ENCODE measurements at regions not wholly inside any gene's neighbourhood (a gene's known extent, or its start where the extent isn't known, plus 50 kb on each side); places are given as distances from the start of the nearest gene placed in this dataset.

DNA sequence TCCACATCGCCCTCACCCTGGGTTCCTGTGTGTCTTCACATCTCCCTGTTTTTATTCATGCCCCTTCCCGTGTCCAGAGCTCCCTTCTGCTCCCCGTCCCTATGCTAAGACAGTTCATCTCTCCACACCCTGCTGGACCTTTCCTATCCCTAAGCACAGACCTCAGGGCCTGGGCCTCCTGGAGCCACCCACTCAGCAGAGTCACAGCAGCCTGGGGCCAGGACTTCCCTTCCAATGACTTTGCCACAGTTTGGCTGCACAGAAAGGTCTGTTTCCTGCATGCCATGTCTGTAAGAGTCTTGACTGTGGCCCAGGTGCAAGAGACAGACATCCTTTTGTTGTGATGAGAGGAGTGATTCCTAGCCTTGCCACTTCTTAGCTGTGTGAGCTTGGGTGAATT is 470.7 kb downstream of the TSHZ3 start:
- DNase-seq (ENCODE audit: low spot score) (no peak), FAIRE-seq (no peak)

DNA sequence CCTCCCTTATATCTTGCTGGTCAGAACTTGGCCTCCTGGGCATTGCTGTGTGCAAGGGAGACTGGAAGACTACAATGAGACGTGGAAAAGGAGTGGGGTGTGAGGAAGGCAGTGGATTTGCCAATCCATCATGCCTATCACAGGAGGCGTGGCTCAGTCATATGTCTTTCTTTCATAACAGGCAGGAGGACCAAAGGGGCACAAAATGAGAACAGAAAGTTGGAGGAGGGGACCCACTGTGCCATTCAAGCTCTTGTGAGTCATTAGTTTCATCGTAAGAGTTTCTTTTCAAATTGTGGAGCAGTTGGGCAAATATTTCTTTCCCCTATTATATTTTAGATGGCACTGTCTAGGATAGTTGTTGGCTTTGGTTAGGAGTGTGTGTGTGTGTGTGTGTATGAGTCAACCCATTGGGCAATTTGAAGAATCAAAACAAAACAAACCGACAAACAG is 471.5 kb downstream of the TSHZ3 start:
- DNase-seq (ENCODE audit: low spot score) (no peak), FAIRE-seq (no peak)

DNA sequence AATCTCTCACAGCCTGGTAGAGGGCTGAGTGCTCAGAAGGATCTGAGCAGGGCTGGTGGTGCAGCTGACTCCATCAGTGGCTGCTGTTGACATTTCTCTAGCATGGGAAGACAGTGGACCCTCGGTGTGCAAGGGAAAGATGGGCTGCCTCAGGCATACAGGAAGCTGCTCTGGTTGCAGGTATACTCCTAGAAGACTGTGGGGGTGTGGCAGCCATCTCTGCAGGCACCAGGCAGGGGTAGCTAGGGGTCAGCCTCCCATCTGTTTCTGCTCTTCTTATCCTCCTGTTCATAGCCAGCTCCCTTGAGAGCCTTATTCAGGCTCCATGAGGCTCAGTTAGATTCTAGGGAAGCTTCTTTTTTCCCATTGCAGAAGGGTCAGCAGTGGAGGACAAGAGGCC is 475.5 kb downstream of the TSHZ3 start:
- FAIRE-seq: no peak
- no peak for DNase-seq (ENCODE audit: low spot score)

DNA sequence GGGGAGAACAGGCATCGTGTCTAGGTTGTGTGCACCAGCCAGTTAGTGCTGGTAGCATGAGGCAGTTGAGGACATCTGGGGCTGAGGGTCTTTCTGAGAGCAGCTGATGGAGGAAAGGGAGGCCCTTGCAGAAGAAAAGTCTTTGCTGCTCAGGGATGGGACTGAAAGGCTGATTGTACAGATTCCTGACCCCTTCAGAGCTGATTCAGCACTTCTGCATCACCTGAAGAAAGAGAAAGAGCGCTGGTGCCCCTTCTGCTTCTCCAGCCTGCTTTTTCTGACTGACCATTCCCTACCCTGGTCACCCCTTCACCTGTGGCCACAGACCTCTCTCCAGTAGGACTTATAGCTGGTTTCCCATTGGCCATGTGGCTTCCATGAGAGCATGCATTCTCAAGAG is 476.2 kb downstream of the TSHZ3 start:
- DNase-seq (ENCODE audit: low spot score) (no peak), FAIRE-seq (no peak)

DNA sequence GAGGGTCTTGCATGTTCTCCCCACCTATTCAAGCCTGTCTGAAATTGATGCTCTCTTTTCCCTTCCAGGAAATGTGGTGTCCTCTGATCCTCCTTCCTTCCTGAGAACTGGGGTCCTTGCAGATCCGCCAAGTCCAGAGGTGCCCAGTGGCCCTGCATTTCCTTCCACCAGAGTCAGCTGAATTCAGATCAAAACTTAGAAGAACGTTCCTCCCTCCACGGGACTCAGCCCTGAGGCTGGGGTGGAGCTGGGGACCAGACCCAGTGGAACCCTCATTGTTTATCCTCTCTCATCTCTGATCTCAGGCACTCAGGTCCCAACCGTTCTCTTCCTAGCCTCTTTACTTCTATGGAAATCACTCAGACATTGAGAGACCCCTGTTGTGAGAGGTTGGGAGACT is 477.3 kb downstream of the TSHZ3 start:
- FAIRE-seq: no peak
- no peak for DNase-seq (ENCODE audit: low spot score)

DNA sequence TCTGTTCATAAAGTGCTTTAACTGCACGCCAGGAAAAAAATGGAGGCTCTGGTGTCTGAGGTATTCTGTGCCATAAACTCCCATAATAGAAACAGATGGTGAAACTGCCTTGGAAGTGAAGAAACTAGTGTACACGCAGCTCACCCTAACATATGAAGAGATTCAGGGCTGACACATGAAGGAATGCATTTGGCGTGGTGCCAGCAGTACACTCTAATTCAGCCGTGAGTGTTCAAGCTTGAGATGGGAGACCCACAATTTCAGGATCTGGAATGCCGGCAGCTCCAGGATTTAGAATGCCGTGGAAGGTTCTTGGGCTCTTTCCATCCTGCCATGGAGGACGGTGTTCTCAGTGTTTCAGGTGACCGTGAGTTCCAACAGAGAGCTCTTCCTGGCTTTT is 478.4 kb downstream of the TSHZ3 start:
- DNase-seq (ENCODE audit: low spot score) (no peak), FAIRE-seq (no peak)

DNA sequence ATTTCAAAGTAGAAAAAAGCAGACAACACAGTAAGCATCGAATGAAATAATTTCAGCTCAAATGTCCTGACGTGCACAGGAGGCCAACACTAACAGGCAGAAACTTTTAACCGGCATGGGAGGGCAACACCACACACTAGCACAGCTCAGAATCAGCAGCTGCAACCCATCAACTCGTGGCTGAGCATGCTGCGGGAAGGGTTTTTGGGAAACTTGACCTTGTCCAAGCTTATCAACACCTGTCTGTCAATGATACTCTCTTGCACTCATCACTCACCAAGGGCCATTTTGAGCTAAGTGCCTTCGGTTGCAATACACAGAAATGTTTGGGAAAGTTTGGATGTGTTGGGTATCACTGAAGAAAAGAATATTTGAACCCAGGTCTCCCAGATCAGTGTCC is 483.7 kb downstream of the TSHZ3 start:
- DNase-seq (ENCODE audit: low spot score): no peak
- FAIRE-seq: no peak

DNA sequence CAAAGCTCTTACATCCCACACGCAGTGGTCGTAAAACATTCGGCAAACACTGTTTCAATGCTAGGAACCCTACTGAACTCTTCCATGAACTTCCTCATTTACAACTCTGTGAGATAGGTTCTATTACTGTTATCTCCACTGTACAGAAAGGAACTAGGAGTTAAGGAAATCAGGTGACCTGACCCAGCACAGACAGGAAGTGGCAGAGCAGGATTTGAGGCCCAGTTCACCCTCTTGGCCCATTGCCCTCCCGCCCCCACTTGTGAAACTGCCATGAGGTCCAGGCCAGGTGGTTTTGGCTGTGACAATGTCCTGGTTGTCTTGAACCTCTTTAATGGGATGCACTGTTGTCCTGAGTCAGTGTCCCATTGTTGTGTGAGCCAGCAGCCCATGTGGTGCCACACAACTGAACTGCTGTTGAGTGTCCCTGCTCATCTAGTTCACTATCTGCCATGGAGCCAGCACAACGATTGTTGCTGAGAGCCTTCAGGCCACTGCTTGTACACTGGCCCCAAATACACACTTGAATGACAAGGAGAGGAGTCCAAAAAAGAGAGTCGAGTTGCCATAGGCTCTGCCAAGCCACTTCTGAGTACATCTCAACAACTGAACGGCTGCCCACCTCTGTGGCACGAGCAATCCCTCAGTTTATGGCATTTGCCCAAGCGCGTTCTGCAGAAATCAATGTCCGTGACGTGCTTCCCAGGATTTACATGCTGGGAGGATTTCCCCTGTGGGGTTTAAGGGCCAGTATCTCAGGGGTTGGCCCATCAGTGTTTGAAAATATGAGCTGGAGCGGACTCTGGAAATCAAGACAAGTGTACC is 484.6 kb downstream of the TSHZ3 start:
- DNase-seq (ENCODE audit: low spot score): no peak
- FAIRE-seq: no peak

DNA sequence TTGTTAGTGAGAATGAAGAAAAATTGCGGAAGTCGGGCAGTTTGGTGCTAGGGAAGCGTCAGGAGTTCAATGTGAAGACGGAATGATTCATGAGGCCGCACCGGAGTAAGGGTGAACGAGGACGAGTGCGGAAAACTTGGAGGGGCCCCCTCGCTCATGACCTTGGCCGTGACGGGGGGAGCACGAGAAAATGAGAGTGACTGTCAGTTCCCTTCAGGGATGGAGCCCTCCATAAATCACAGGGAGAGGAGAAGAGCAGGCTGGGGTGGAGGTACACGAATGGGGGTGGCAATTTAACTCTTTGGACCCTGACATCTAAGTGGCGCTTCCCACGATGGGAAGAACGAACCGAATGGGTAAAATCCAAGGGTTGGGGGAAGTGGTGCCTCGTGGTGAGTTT is 486.4 kb downstream of the TSHZ3 start:
- no peak for FAIRE-seq

DNA sequence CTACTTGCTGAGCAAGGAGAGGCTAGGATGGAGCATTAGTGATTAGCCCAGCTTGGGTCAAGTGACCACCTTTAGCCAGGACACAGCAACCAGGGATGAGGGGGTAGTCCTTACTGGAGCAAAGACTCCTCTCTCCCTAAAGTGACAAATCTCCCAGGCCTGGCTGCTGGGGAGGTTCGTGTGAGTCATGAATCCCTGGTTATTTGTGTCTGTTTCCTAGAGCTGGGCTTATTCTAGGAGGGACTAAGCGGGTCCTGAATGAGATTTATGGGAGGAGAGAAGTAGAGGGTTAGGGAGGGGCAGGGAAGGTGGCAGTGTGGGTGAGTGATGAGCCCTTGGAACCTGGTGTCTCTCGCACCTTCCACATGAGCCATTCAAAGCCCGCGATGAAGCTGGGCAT is 487.3 kb downstream of the TSHZ3 start:
- FAIRE-seq (no peak), DNase-seq (ENCODE audit: low spot score) (no peak)

More for the DNA sequence above, 486.4 kb downstream of the TSHZ3 start:
- no peak for DNase-seq (ENCODE audit: low spot score)

DNA sequence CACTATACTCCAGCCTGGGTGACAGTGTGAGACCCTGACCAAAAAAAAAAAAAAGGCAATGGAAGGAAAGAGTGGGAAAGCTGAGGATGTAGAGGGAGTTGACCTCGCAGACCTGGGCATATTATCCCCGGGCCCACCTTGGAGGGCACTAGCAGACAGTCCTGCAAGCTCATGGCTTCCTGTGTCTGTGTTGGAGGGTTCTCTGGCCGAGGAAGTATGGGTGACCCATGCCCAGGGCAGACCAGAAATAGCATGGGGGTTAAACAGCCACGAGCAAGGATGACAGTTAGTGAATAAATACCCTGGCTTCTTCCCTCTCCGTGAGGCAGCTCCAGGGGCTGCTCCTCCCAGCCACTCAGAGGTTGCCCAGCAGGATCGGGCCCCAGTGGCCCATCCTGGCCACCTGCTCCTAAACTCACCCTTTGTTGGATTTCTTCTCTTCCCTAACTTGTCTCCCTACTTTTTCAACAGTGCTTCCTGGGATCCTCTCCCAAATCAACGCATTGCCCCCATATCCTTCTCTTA is 485.8 kb downstream of the ZNF536 start:
- no peak for FAIRE-seq
- no peak for DNase-seq (ENCODE audit: low spot score)

DNA sequence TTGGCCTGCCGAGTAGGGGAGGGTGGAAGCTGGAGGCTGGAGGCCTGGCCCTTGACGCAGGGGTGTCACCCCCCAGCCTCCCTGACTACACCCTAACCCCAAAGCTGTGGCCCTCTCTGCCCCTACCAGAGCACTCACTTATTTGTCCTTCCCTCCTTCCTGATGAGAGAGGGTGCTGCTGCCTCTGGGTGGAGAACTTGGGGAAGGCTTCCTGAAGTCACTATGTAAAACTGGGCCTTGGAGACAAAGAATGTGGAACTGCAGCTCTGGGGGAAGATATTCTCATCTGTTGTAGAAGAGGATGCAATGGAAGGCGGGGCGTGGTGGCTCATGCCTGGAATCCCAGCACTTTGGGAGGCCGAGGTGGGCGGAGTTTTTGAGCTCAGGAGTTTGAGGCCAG is 485.2 kb downstream of the ZNF536 start:
- FAIRE-seq (no peak), DNase-seq (ENCODE audit: low spot score) (no peak)

DNA sequence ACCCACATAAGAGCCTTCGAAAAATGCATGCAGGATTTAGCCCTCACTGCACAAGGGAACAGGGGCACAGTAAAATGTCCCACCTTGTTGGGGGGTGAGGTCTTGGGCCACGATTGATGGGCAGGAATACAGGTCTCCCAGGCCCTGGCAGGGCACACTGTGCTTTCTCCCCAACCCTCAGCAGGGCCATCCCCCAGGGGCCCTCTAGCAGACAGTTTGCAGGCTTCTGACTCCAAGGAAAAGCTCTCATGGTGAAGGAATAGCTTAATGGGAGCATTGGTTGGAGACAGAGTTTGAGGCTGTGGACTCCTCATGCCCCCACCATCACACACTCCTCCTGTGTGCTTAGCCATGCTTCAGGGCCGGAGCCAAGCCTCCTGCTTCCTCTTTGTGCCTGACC is 484.6 kb downstream of the ZNF536 start:
- no peak for FAIRE-seq
- no peak for DNase-seq (ENCODE audit: low spot score)

DNA sequence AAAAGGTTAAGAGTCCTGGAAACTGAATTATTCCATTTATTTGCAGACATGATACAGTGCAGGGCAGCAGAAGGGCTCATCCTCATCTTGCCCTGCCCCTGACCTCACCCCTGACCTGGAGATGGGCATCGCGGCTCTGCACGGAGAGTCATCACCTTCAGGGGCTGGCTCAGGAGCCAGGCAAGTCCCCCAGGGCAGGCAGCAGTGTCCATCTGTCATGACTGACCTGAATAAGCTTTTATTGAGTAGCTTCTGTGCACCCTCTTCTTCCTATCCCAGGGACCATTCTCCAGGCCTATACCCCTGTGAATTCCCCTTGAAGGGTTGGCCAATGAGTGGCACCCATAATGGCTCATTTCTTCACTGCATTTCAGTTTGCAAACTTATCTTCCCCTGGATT is 484.2 kb downstream of the ZNF536 start:
- no peak for DNase-seq (ENCODE audit: low spot score)
- FAIRE-seq: no peak

DNA sequence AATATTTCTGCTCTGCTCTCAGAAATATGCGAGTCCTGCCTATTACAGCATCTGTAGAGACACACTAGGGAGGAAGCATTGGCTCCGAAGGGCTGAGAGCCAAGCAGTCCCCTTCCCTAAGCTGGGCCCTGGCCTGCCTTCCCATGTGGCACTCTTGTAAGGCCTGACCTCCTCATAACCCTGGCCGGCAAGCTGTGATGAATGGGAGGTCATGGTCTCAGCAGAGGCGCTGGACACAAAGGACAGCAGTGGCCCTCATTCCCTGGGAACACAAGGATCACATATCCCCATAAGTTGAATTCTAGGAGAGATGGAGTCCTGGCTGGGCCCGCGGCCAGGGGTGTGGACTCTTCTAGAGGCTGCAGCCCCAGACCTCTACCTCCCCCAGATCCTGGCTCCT is 483.3 kb downstream of the ZNF536 start:
- FAIRE-seq (no peak), DNase-seq (ENCODE audit: low spot score) (no peak)

DNA sequence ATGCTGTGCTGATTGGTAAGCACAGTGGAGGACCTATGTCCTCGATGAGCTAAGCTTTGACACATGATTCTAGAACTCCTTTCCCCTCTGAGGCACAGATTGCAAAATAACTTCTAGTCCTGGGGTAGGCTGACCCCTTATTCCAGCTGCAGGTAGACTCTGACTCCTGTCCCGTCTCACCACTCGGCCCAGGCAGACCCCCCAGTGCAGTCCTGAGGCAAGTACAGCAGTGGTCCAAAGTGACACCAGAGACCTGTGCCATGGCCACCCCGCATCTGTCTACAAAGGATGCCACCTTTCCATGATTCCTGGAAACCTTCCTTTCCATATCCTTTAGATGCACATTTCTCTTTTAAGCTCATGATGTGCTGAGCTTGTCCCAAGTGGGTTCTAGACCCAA is 482.5 kb downstream of the ZNF536 start:
- no peak for FAIRE-seq
- no peak for DNase-seq (ENCODE audit: low spot score)

DNA sequence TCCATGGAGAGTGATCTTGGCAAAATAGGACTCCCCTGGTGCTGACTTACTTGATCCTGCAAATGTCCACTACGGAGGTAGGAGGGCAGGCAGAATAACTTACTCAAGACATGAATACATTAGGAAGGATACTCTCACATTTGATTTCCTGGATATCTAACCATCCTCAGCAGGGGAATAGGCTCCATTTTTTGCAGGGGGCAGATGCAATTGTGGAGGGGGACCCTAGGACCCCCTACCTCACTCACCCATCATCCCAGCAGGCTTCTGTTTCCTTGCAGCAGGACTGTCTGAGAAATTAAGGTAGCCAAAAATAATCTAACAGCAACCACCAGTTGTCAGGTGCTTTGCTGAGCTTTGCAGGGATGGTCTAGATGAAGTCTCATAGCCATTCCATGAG is 482.0 kb downstream of the ZNF536 start:
- FAIRE-seq: no peak

DNA sequence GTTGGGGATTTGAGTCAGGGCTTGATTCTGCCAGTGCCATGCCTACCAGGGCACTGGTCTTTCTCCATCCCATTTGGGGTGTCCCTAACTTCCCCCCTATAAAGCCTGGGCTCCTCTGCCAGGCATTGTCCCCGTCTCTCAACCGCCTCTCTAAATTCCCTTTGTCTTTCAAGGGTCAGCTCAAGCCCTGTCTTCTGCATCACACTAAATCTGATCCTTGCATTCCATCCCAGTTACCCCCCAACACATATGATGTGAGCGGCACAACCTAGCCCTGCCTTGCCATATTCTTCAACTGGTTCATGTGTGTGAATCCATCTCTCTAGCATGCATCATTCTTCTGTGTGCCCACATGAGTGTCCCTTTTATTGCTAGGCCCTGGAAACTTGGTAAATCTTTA is 480.9 kb downstream of the ZNF536 start:
- FAIRE-seq: no peak
- DNase-seq (ENCODE audit: low spot score): no peak

More for the DNA sequence above, 482.0 kb downstream of the ZNF536 start:
- DNase-seq (ENCODE audit: low spot score): no peak

DNA sequence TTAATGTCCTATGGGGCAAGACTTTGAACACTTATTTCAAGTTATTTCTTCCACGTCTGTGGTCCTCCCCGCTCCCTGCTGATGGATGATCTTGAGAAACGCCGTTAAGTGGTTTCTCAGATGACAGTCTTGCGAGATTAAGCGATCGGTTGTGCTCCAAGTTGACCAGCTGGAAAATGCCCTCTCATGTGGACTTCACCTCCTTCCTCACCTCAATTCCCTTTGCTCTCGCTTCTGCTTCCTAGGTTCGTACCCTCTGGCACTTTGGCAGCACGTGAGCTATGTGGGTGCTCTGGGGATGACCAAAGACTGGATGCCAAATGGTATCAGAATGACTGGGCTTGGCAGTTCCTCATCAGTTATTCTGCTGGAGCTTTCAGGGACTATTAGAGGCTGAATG is 480.0 kb downstream of the ZNF536 start:
- DNase-seq (ENCODE audit: low spot score) (no peak), FAIRE-seq (no peak)

DNA sequence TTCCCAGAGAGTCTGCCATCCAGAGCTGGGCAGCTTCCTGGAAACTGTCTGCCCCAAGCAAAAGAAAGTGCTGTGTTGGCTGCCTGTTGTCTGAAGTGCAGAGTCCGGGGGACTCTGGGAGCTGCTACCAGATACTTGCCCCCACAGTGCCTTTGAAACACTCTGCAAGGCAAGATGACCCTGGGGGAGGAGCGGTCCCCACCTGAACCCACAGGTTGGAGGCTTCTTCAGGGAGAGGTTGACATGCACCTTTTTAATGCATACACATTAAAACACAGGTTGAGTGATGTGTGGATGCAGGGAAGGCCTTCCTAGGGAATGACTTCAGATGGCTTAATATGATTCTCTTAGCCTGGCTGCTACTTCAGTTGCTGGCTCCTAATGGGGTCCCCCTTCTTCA is 479.5 kb downstream of the ZNF536 start:
- DNase-seq (ENCODE audit: low spot score): no peak

DNA sequence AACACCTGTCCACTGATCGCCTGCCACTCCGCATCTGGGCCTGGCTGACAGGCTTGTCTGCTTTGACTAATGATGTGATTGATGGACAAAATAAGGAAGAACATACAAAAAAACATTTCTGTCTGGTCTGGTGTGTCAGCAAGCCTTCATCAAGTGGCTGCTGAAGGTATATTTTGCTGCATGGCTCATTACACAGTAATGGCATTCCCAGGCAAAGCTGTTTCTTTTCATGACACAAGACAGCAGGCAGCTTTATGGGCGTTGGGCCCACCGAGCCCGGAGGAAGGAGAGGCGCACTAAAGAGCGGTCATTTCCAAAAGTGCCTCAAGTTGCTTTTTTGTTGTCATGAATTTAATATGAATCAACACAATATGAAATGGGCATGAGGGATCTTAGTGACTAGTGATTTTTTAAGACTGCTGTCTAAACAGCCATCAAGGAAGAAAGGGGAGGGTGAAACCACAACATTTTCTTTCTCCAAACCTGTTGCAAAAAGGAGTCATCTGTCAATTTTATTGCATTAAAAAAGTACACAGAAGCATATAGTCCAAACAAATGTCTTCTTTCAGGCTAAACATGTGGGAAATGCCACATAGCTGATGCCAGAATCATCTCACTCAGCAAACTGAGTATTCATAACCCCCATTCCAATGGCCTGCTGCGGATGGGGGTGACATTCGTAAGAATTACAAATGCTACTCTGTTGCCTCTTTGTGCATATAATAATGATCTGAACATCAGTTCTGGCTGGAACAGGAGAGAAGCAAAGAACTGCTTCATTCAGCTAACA is 476.6 kb downstream of the ZNF536 start:
- FAIRE-seq (no peak), DNase-seq (ENCODE audit: low spot score) (no peak)

More for the DNA sequence above, 479.5 kb downstream of the ZNF536 start:
- no peak for FAIRE-seq

DNA sequence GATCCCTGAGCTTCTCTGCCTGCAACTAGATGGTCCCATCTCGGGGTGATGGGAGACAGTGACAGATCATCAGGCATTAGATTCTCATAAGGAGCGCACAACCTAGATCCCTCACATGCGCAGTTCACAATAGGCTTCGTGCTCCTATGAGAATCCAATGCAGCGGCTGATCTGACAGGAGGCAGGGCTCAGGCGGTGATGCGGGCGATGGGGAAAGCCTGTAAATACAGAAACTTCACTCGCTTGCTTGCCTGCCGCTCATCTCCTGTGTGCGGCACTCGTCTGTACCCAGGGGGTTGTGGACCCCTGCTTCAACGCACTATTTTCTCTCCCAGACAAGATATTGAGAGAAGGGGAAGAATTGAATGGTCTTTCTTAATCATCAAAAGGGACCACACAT is 473.9 kb downstream of the ZNF536 start:
- no peak for FAIRE-seq

DNA sequence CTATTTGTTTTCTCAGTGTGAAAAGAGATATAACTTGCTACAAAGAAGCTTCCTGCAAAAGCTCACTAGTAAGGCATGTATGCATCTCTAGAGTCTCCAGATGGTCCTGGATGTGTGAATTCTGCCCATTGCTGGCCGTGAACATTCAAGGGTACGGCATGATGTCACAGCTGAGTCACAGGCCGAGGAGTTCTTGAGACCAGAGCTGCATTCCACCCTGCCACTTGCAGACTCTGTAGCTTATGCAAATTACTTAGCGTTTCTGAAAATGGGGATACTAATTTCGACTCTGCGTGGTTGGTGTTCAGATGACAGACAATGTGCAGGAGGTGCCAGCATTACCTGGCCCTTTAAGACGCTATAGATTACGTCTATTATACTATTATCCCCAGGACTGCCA is 470.7 kb downstream of the ZNF536 start:
- DNase-seq (ENCODE audit: low spot score) (no peak), FAIRE-seq (no peak)

More for the DNA sequence above, 473.9 kb downstream of the ZNF536 start:
- DNase-seq (ENCODE audit: low spot score): no peak

Data from RCC 7860 (cell line).